Astrocyte of the spinal cord (primary cell): ENCODE measurements at regions not wholly inside any gene's neighbourhood (a gene's known extent, or its start where the extent isn't known, plus 50 kb on each side); places are given as distances from the start of the nearest gene placed in this dataset.

Experiments used
- DNase-seq: peaks from one replicate; pipeline ENCODE4 v3.0.0; 2011; ENCODE audit warnings: low read depth, low spot score
- H3K4me3 ChIP-seq: 2 replicates; pipeline ENCODE4 v1.5.1; 2011; ENCODE audit warnings: low read depth, mild to moderate bottlenecking, low read length, moderate library complexity
- in situ Hi-C: cut with HindIII; loops from 2 replicates; pipeline ENCODE4 v1.10.0; 2017; ENCODE audit warnings: low sequenced_read_pairs
- TF ChIP-seq, protein P1 (sequence below): IDR thresholded peaks from 2 replicates; pipeline ENCODE4 v1.5.1; 2012; ENCODE audit warnings: low read depth, mild to moderate bottlenecking, low read length, inconsistent platforms

DNA sequence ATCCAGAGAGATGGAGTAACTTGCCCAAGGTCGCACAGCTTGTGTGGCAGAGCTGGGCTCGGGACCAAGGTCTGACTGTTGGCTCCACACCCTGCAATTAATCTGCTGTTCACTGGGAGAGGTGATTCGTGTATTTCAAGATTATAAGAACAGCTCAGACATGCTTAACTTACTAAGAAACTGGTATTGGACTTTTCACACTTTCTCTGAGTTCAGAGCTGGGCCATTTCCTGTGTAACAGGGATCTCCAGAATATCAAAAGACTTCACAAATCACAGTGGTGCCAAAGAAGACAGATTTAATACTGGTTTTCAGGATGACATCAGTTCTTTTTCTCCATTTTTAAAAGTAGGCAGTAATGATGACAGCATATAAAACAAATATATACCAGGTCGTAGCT is 156.8 kb upstream of the UBE2E1 start:
- in situ Hi-C loops: no loop called here
- DNase-seq: no peak
- no peak overlapping the region for H3K4me3 ChIP-seq
- TF ChIP-seq, protein P1, sequence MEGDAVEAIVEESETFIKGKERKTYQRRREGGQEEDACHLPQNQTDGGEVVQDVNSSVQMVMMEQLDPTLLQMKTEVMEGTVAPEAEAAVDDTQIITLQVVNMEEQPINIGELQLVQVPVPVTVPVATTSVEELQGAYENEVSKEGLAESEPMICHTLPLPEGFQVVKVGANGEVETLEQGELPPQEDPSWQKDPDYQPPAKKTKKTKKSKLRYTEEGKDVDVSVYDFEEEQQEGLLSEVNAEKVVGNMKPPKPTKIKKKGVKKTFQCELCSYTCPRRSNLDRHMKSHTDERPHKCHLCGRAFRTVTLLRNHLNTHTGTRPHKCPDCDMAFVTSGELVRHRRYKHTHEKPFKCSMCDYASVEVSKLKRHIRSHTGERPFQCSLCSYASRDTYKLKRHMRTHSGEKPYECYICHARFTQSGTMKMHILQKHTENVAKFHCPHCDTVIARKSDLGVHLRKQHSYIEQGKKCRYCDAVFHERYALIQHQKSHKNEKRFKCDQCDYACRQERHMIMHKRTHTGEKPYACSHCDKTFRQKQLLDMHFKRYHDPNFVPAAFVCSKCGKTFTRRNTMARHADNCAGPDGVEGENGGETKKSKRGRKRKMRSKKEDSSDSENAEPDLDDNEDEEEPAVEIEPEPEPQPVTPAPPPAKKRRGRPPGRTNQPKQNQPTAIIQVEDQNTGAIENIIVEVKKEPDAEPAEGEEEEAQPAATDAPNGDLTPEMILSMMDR: no peak

GRCh38 chr3:23649448-23649847 is 156.3 kb upstream of the UBE2E1 start:
- DNase-seq: peak; percentile 35
- in situ Hi-C loops: no loop called here
- TF ChIP-seq, protein P1: no peak
- H3K4me3 ChIP-seq: no peak overlapping the region

DNA sequence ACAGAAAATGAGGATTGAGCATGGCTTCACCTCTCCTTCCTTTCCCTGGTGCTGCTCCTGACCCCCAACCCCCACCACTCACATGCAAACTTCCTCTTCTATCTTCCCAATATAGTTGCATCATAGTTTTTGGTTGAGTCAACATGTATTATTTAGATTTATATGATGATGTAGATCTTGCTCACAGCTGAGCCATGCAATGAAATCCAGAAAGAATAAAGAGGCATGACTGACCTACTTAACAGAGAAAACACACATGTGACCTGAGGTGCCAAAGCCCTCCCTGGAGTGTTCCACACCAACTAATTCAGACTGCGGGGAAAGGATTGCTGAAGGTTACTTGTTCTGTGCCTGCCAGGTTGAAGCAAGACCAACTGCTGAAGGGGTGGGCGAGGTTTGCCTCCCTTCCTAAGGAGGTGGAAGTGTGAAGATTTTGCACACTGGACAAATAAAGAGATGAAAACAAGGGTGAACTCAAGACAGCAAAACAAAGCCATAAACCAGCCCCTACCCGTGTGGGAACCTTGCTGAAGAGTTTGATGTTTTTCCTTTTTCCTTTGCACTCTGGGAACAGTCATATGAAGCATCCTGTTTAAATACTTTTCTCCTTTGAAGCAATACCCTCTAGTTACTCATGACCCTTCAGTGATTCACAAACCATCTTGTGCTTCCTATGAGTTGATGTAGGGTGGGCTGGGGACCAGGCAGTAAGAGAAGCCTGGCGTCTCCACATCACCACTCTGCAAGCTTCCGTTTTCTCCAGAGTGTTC is 155.2 kb upstream of the UBE2E1 start:
- TF ChIP-seq, protein P1: no peak
- DNase-seq: peak; percentile 89
- H3K4me3 ChIP-seq: no peak overlapping the region
- in situ Hi-C loops: no loop called here

- TF ChIP-seq, protein P1: no peak
- no peak overlapping the region for H3K4me3 ChIP-seq
- in situ Hi-C loops: no loop called here
- DNase-seq: no peak
Measured at GRCh38 chr3:23653647-23654525, 151.9 kb upstream of the UBE2E1 start.

GRCh38 chr3:23654571-23654970 is 151.2 kb upstream of the UBE2E1 start:
- in situ Hi-C loops: no loop called here
- no peak overlapping the region for H3K4me3 ChIP-seq
- no peak for DNase-seq
- TF ChIP-seq, protein P1: no peak

DNA sequence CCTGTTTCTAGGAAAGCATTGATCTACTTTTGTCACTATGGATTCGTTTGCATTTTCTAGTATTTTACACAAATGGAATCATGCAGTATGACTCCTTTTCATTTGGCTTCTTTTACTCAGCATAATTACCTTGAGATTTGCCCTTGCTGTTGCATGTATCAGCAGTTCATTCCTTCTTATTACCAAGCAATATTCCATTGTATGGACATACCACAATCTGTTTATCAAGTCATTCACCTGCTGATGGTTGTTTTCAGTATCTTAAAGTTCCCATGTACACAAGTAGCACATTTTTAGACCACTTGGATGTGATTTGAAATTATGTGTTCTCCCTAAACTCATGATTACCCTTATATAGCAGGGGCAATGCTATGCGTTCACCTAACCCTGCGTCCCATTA is 150.0 kb upstream of the UBE2E1 start:
- DNase-seq: no peak
- TF ChIP-seq, protein P1: no peak
- in situ Hi-C loops: no loop called here
- H3K4me3 ChIP-seq: no peak overlapping the region
